ENCODE measurements at regions not wholly inside any gene's neighbourhood (a gene's known extent, or its start where the extent isn't known, plus 50 kb on each side); places are given as distances from the start of the nearest gene placed in this dataset.

- DNase-seq (ENCODE audit: extremely low read depth, low read depth): no peak
- H3K4me3 ChIP-seq (replicated peaks; ENCODE audit: low read depth, low read length): no peak overlapping the region
- TF ChIP-seq CTCF (IDR thresholded peaks at IDR 0.05; ENCODE audit: low read depth, low read length, missing control alignments): no peak
Measured at GRCh38 chr5:125209650-125210049, 463.2 kb upstream of the ZNF608 start.

- TF ChIP-seq CTCF (IDR thresholded peaks at IDR 0.05; ENCODE audit: low read depth, low read length, missing control alignments): no peak
- H3K4me3 ChIP-seq (replicated peaks; ENCODE audit: low read depth, low read length): no peak overlapping the region
- no peak for DNase-seq (ENCODE audit: extremely low read depth, low read depth)
Measured at GRCh38 chr5:125210242-125210947, 464.0 kb upstream of the ZNF608 start.

GRCh38 chr5:125214080-125214479, 467.6 kb upstream of the ZNF608 start:
- no peak for DNase-seq (ENCODE audit: extremely low read depth, low read depth)
- TF ChIP-seq CTCF (IDR thresholded peaks at IDR 0.05; ENCODE audit: low read depth, low read length, missing control alignments): no peak
- no peak overlapping the region for H3K4me3 ChIP-seq (replicated peaks; ENCODE audit: low read depth, low read length)

GRCh38 chr5:125215593-125215992, 469.2 kb upstream of the ZNF608 start:
- no peak for TF ChIP-seq CTCF (IDR thresholded peaks at IDR 0.05; ENCODE audit: low read depth, low read length, missing control alignments)
- H3K4me3 ChIP-seq (replicated peaks; ENCODE audit: low read depth, low read length): no peak overlapping the region
- no peak for DNase-seq (ENCODE audit: extremely low read depth, low read depth)

- DNase-seq (ENCODE audit: extremely low read depth, low read depth): no peak
- TF ChIP-seq CTCF (IDR thresholded peaks at IDR 0.05; ENCODE audit: low read depth, low read length, missing control alignments): no peak
- H3K4me3 ChIP-seq (replicated peaks; ENCODE audit: low read depth, low read length): no peak overlapping the region
Measured at GRCh38 chr5:125219710-125220109, 473.3 kb upstream of the ZNF608 start.

GRCh38 chr5:125220284-125220683, 473.8 kb upstream of the ZNF608 start:
- H3K4me3 ChIP-seq (replicated peaks; ENCODE audit: low read depth, low read length): no peak overlapping the region
- no peak for TF ChIP-seq CTCF (IDR thresholded peaks at IDR 0.05; ENCODE audit: low read depth, low read length, missing control alignments)
- no peak for DNase-seq (ENCODE audit: extremely low read depth, low read depth)
